Mesendoderm (in vitro differentiated cells): ENCODE measurements at regions not wholly inside any gene's neighbourhood (a gene's known extent, or its start where the extent isn't known, plus 50 kb on each side); places are given as distances from the start of the nearest gene placed in this dataset.

Source experiments
- DNase-seq: peaks from one replicate; pipeline ENCODE4 v3.0.0; 2013
- H2AK5ac ChIP-seq: 2 replicates; pipeline ENCODE4 v1.6.1; 2013; ENCODE audit warnings: low read length, inconsistent platforms
- H2BK120ac ChIP-seq: 2 replicates; pipeline ENCODE4 v1.6.1; 2013; ENCODE audit warnings: low read depth, mild to moderate bottlenecking, low read length, moderate library complexity, mixed read lengths
- H2BK15ac ChIP-seq: replicated peaks from 2 replicates; pipeline ENCODE4 v1.6.1; 2013; ENCODE audit warnings: low read depth, mild to moderate bottlenecking, moderate library complexity
- H2BK5ac ChIP-seq: 2 replicates; pipeline ENCODE4 v1.6.1; 2013; ENCODE audit warnings: low read length, inconsistent platforms
- H3K18ac ChIP-seq: 2 replicates; pipeline ENCODE4 v1.6.1; 2013; ENCODE audit warnings: mild to moderate bottlenecking, low read length, mixed read lengths
- H3K23ac ChIP-seq: one replicate; pipeline ENCODE4 v1.6.1; 2013; ENCODE audit warnings: low read length
- H3K27ac ChIP-seq: 2 replicates; pipeline ENCODE4 v1.5.1; 2013; ENCODE audit warnings: low read depth, mild to moderate bottlenecking, inconsistent platforms, low read length, moderate library complexity
- H3K27me3 ChIP-seq: 2 replicates; pipeline ENCODE4 v1.6.1; 2013; ENCODE audit warnings: low read length, control low read depth, mild to moderate bottlenecking, inconsistent platforms; ENCODE audit not compliant: insufficient read depth, poor library complexity
- H3K36me3 ChIP-seq: 2 replicates; pipeline ENCODE4 v1.6.1; 2013; ENCODE audit warnings: low read length, inconsistent platforms; ENCODE audit not compliant: control insufficient read depth, insufficient read depth
- H3K4ac ChIP-seq: one replicate; pipeline ENCODE4 v1.6.1; 2013; ENCODE audit warnings: low read depth, mild to moderate bottlenecking, low read length, moderate library complexity
- H3K4me1 ChIP-seq: 2 replicates; pipeline ENCODE4 v1.6.1; 2013; ENCODE audit warnings: low read depth, low read length, inconsistent platforms; ENCODE audit not compliant: control insufficient read depth
- H3K4me2 ChIP-seq: 2 replicates; pipeline ENCODE4 v1.6.1; 2013; ENCODE audit warnings: low read length
- H3K4me3 ChIP-seq: 2 replicates; pipeline ENCODE4 v1.5.1; 2013; ENCODE audit warnings: mild to moderate bottlenecking, low read length
- H3K56ac ChIP-seq: one replicate; pipeline ENCODE4 v1.6.1; 2013; ENCODE audit warnings: low read length
- H3K79me1 ChIP-seq: 2 replicates; pipeline ENCODE4 v1.6.1; 2013; ENCODE audit warnings: low read length, inconsistent platforms
- H3K79me2 ChIP-seq: 2 replicates; pipeline ENCODE4 v1.6.1; 2013; ENCODE audit warnings: mild to moderate bottlenecking, low read length; ENCODE audit not compliant: control insufficient read depth, insufficient read depth
- H3K9ac ChIP-seq: 2 replicates; pipeline ENCODE4 v1.6.1; 2013; ENCODE audit warnings: low read length, inconsistent platforms
- H4K5ac ChIP-seq: one replicate; pipeline ENCODE4 v1.6.1; 2013; ENCODE audit warnings: low read length
- H4K8ac ChIP-seq: one replicate; pipeline ENCODE4 v1.6.1; 2013; ENCODE audit warnings: low read depth, mild to moderate bottlenecking, control low read depth, low read length, moderate library complexity
- whole genome bisulfite sequencing: extraction: QIAGEN DNeasy Blood & Tissue Kit; methylation state at CpG from one replicate; pipeline ENCODE4 v1.1.7; 2013; ENCODE audit warnings: low lambda C conversion rate, missing lambda C conversion rate; ENCODE audit not compliant: insufficient coverage; ENCODE audit errors: extremely low coverage; 5-methylcytosine and 5-hydroxymethylcytosine counted together

DNA sequence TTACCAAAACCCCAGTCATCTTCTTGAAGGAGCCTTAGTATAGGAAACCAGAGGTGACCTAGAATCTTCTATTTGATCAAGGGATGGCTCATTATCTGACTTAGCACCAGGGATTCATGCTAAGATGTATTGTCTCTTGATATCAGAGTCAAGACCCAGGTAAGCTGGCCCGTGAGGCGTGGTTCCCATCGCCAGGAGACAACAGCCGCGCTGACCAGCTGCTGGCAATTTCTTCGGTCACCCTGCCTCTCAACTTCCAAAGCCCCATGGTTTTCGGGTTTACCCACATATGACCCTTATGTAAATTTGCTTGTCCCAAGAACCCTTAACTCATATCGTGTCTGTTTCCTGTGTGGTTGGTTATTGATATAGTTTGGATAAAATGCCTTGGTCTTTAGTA lies 77.7 kb upstream of the VSTM2B start:
- Histone ChIP-seq H3K4me2 (no peak overlapping the region), H3K36me3 (no peaks in the 10 kb centered on the region), H2AK5ac (no peak overlapping the region), H3K27me3 (no peaks in the 10 kb centered on the region), H3K18ac (no peak overlapping the region), H3K79me2 (no peaks in the 10 kb centered on the region), H3K4ac (no peak overlapping the region), H3K23ac (no peak overlapping the region), H3K27ac (no peak overlapping the region), H3K4me3 (no peak overlapping the region), H4K5ac (no peak overlapping the region), H3K4me1 (no peaks in the 10 kb centered on the region), H2BK120ac (no peak overlapping the region), H3K79me1 (no peaks in the 10 kb centered on the region), H3K56ac (no peak overlapping the region), H4K8ac (no peak overlapping the region), H2BK5ac (no peak overlapping the region), H3K9ac (no peak overlapping the region), H2BK15ac (no peak overlapping the region)
- DNase-seq: no peak
- WGBS: no CpG with 5 or more reads among the region's 8 CpGs

DNA sequence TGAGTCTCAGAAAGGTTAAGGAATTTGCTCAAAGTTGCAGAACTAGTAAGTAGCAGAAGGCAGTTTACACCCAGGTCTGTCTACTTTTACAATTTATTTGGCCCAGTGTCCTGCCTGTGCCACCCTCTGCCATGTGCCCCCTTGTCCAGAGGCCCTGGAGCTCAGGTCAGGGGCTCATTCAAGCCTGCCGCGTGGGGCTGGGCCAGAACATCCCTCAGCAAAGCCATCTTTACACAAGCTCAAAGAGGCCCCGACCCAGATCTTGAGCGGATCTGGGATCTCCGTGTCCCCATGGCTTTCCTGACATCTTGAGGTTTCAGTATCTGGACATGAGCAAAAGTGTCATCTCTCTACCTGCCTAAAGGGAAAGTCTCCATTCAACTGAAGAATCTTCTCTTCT lies 76.4 kb upstream of the VSTM2B start:
- H3K79me1 ChIP-seq: no peaks in the 10 kb centered on the region
- H3K27me3 ChIP-seq: no peaks in the 10 kb centered on the region
- H2AK5ac ChIP-seq: no peak overlapping the region
- H4K8ac ChIP-seq: no peak overlapping the region
- no peak overlapping the region for H3K56ac ChIP-seq
- no peaks in the 10 kb centered on the region for H3K79me2 ChIP-seq
- no peak overlapping the region for H4K5ac ChIP-seq
- no CpG with 5 or more reads among the region's 5 CpGs for WGBS
- no peak overlapping the region for H3K27ac ChIP-seq
- no peak overlapping the region for H3K18ac ChIP-seq
- no peak overlapping the region for H2BK15ac ChIP-seq
- H3K4ac ChIP-seq: no peak overlapping the region
- H2BK120ac ChIP-seq: no peak overlapping the region
- H3K36me3 ChIP-seq: no peaks in the 10 kb centered on the region
- H3K4me3 ChIP-seq: no peak overlapping the region
- H2BK5ac ChIP-seq: no peak overlapping the region
- H3K4me1 ChIP-seq: no peaks in the 10 kb centered on the region
- no peak overlapping the region for H3K4me2 ChIP-seq
- no peak for DNase-seq
- H3K23ac ChIP-seq: no peak overlapping the region
- no peak overlapping the region for H3K9ac ChIP-seq

- no peak overlapping the region for H2BK15ac ChIP-seq
- H3K23ac ChIP-seq: no peak overlapping the region
- WGBS: no CpG with 5 or more reads among the region's 4 CpGs
- H3K4me1 ChIP-seq: no peaks in the 10 kb centered on the region
- no peaks in the 10 kb centered on the region for H3K27me3 ChIP-seq
- H3K4me2 ChIP-seq: no peak overlapping the region
- H3K18ac ChIP-seq: no peak overlapping the region
- H3K4ac ChIP-seq: no peak overlapping the region
- no peak overlapping the region for H3K4me3 ChIP-seq
- H4K5ac ChIP-seq: no peak overlapping the region
- no peaks in the 10 kb centered on the region for H3K36me3 ChIP-seq
- no peak overlapping the region for H3K56ac ChIP-seq
- H2AK5ac ChIP-seq: no peak overlapping the region
- H2BK5ac ChIP-seq: no peak overlapping the region
- no peak for DNase-seq
- no peak overlapping the region for H2BK120ac ChIP-seq
- H3K79me1 ChIP-seq: no peaks in the 10 kb centered on the region
- no peak overlapping the region for H3K27ac ChIP-seq
- H3K79me2 ChIP-seq: no peaks in the 10 kb centered on the region
- no peak overlapping the region for H4K8ac ChIP-seq
- no peak overlapping the region for H3K9ac ChIP-seq
These were observed 75.5 kb upstream of the VSTM2B start for GRCh38 chr19:29450306-29450705.

DNA sequence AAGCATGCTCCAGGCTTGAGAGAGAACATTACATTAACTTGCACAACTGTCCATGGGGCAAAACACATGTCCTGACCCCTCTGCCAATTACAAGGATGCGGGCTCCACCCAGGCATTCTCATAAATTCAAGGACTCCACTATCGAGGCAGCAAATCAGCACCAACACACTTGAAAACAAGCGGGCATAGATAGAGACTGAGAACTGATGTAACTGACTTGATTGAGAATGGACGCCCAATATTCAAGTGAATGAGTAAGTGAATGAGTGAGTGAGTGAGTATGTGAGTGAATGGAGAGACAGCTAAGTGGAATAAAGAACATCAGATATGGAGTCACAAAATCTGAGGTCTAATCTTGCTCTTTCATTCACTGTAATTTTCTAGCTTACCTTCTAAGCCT lies 75.0 kb upstream of the VSTM2B start:
- DNase-seq: no peak
- Histone ChIP-seq H3K27me3 (no peaks in the 10 kb centered on the region), H3K56ac (no peak overlapping the region), H2AK5ac (no peak overlapping the region), H3K4ac (no peak overlapping the region), H3K4me2 (no peak overlapping the region), H2BK15ac (no peak overlapping the region), H3K27ac (no peak overlapping the region), H3K4me3 (no peak overlapping the region), H3K9ac (no peak overlapping the region), H2BK5ac (no peak overlapping the region), H3K36me3 (no peaks in the 10 kb centered on the region), H4K5ac (no peak overlapping the region), H3K18ac (no peak overlapping the region), H3K23ac (no peak overlapping the region), H3K4me1 (no peaks in the 10 kb centered on the region), H4K8ac (no peak overlapping the region), H3K79me2 (no peaks in the 10 kb centered on the region), H3K79me1 (no peaks in the 10 kb centered on the region), H2BK120ac (no peak overlapping the region)
- WGBS: no CpG with 5 or more reads among the region's 4 CpGs

DNA sequence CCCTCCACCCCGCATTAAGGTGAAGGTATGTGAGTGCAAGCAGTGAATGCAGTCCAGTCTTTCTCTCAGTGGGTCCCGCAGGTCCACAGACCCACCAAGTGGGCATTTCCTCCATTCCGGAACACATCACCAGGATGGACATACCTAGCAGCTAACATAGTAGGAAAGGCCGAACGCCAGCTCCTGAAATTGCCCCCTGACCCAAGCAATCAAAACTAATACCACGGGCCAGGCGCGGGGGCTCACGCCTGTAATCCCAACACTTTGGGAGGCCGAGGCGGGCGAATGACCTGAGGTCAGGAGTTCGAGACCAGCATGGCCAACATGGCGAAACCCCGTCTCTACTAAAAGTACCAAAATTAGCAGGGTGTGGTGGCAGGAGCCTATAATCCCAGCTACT lies 71.7 kb upstream of the VSTM2B start:
- Histone ChIP-seq H3K4me2 (no peak overlapping the region), H3K79me1 (no peaks in the 10 kb centered on the region), H3K79me2 (no peaks in the 10 kb centered on the region), H3K56ac (no peak overlapping the region), H3K23ac (no peak overlapping the region), H3K27ac (no peak overlapping the region), H2BK15ac (no peak overlapping the region), H2BK120ac (no peak overlapping the region), H3K4me3 (no peak overlapping the region), H3K4ac (no peak overlapping the region), H4K8ac (no peak overlapping the region), H3K36me3 (no peaks in the 10 kb centered on the region), H3K9ac (no peak overlapping the region), H4K5ac (no peak overlapping the region), H3K18ac (no peak overlapping the region), H3K4me1 (no peaks in the 10 kb centered on the region), H3K27me3 (no peaks in the 10 kb centered on the region), H2AK5ac (no peak overlapping the region), H2BK5ac (no peak overlapping the region)
- DNase-seq: no peak
- no CpG with 5 or more reads among the region's 15 CpGs for WGBS

- Histone ChIP-seq H2BK15ac (no peak overlapping the region), H3K36me3 (no peaks in the 10 kb centered on the region), H3K79me2 (no peaks in the 10 kb centered on the region), H3K79me1 (no peaks in the 10 kb centered on the region), H3K27ac (no peak overlapping the region), H3K4ac (no peak overlapping the region), H2BK5ac (no peak overlapping the region), H2AK5ac (no peak overlapping the region), H3K27me3 (no peaks in the 10 kb centered on the region), H3K56ac (no peak overlapping the region), H3K23ac (no peak overlapping the region), H3K4me1 (no peaks in the 10 kb centered on the region), H4K5ac (no peak overlapping the region), H2BK120ac (no peak overlapping the region), H3K4me3 (no peak overlapping the region), H3K18ac (no peak overlapping the region), H3K4me2 (no peak overlapping the region), H4K8ac (no peak overlapping the region), H3K9ac (no peak overlapping the region)
- WGBS: no CpG with 5 or more reads among the region's 1 CpG
- DNase-seq: no peak
These were observed 68.4 kb upstream of the VSTM2B start for GRCh38 chr19:29457413-29457812.
